K562 (cell line): ENCODE measurements at regions not wholly inside any gene's neighbourhood (a gene's known extent, or its start where the extent isn't known, plus 50 kb on each side); places are given as distances from the start of the nearest gene placed in this dataset.

Source experiments
- ATF1 ChIP-seq, 2 experiments: fragments of 450-650 bp in 1 of 2; IDR thresholded peaks; 2 replicates each; pipeline ENCODE4 v1.6.1; 2016; ENCODE audit warnings: missing compliant biosample characterization in 1 of 2, missing genetic modification characterization in 1 of 2
- BCOR ChIP-seq: fragments of 450-650 bp; IDR thresholded peaks from 2 replicates; pipeline ENCODE4 v1.6.1; 2016
- CGGBP1 ChIP-seq: fragments of 250-450 bp; sonication (Bioruptor Pico); IDR thresholded peaks from 2 replicates; pipeline ENCODE4 v1.9.0; 2021; ENCODE audit warnings: mild to moderate bottlenecking
- EZH2 ChIP-seq: IDR thresholded peaks from 2 replicates; pipeline ENCODE4 v1.6.1; 2012; ENCODE audit warnings: low read depth, mild to moderate bottlenecking, inconsistent platforms, low read length, borderline replicate concordance
- POLR2A ChIP-seq: fragments of 450-650 bp; conservative IDR thresholded peaks from 2 replicates; pipeline ENCODE4 v1.6.1; 2016
- POLR2AphosphoS5 ChIP-seq: IDR thresholded peaks from 2 replicates; pipeline ENCODE4 v1.6.1; 2011; ENCODE audit warnings: mild to moderate bottlenecking, low read depth, low read length, moderate library complexity; ENCODE audit not compliant: control insufficient read depth, insufficient read depth
- RAD51 ChIP-seq: fragments of 450-650 bp; IDR thresholded peaks from 2 replicates; pipeline ENCODE4 v1.7.1; 2016; ENCODE audit warnings: low read depth, mild to moderate bottlenecking, borderline replicate concordance
- RERE ChIP-seq: sonication (generic); formaldehyde crosslinking; IDR thresholded peaks from 2 replicates; pipeline ENCODE4 v1.8.0; 2023; ENCODE audit warnings: missing genetic modification reagents, mild to moderate bottlenecking, borderline replicate concordance
- SIN3A ChIP-seq, 2 experiments: fragments of 150-350 bp in 1 of 2; IDR thresholded peaks; 2 replicates each; pipeline ENCODE4 v1.6.1; 2011 to 2016; ENCODE audit warnings: borderline replicate concordance in 2 of 2, low read depth in 2 of 2, low read length in 2 of 2, mild to moderate bottlenecking in 2 of 2, moderate library complexity in 2 of 2; ENCODE audit not compliant: control insufficient read depth in 1 of 2
- ZNF165 ChIP-seq: fragments of 250-450 bp; sonication (Bioruptor Pico); IDR thresholded peaks from 2 replicates; pipeline ENCODE4 v1.4.0; 2020; ENCODE audit warnings: borderline replicate concordance

- no peak for TF ChIP-seq BCOR
- TF ChIP-seq POLR2AphosphoS5: no peak
- no peak for TF ChIP-seq SIN3A (IDR thresholded peaks at IDR 0.05; ENCODE audit: borderline replicate concordance in 2 of 2, control insufficient read depth in 1 of 2, low read depth in 2 of 2, low read length in 2 of 2)
- TF ChIP-seq ZNF165 (CRISPR knock-in tag): no peak
- no peak for TF ChIP-seq RAD51
- TF ChIP-seq EZH2: no peak
- TF ChIP-seq CGGBP1 (CRISPR knock-in tag): no peak
- TF ChIP-seq POLR2A: no peak
- TF ChIP-seq RERE (CRISPR knock-in tag): no peak
- TF ChIP-seq ATF1 (CRISPR knock-in tag; IDR thresholded peaks at IDR 0.05): no peak
- TF ChIP-seq ATF1 (tag; IDR thresholded peaks at IDR 0.05): no peak
These were observed 661.3 kb upstream of the CHORDC1 start for GRCh38 chr11:90884181-90884580.
